ENCODE measurements at regions not wholly inside any gene's neighbourhood (a gene's known extent, or its start where the extent isn't known, plus 50 kb on each side); places are given as distances from the start of the nearest gene placed in this dataset.
"Not testable (repeated sequence)": the region's sequence is repeated elsewhere in the genome, so short reads cannot be mapped to it uniquely, and the experiment has no call there.

DNA sequence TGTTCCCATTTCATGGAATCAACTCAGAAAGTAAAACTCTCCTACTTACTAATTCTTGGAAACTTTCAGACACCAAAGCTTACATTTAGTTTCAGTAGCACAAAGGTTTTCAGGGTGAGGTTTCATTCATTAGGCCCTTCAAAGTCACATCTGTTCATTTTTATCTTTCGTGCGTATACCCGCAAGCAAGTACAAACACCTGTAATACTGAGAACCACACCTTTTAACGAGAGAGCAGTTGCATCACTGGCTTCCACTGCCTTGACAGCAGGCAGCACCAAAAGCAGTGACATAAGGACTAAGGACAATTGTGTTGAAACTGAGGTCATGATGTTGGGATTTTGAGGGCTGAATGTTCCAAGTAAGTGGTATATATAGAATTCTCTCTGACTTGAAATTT is 60.5 kb downstream of the GOLGA6L22 start:
- H3K9me3 Mint-ChIP-seq, DNase-seq: not testable (repeated sequence)

GRCh38 chr15:22526537-22526936 is 67.8 kb downstream of the GOLGA6L22 start:
- H3K9me3 Mint-ChIP-seq; H3K27me3 Mint-ChIP-seq (ENCODE audit: low read depth); H3K4me1 Mint-ChIP-seq (ENCODE audit: low read depth); H3K4me3 Mint-ChIP-seq; DNase-seq; CTCF ChIA-PET; intact Hi-C loops (cut with micrococcal nuclease); H3K27ac Mint-ChIP-seq; H3K36me3 Mint-ChIP-seq (ENCODE audit: low read depth): not testable (repeated sequence)

More for the DNA sequence above, 60.5 kb downstream of the GOLGA6L22 start:
- intact Hi-C loops (cut with micrococcal nuclease); H3K27ac Mint-ChIP-seq; H3K4me1 Mint-ChIP-seq (ENCODE audit: low read depth); H3K4me3 Mint-ChIP-seq; H3K27me3 Mint-ChIP-seq (ENCODE audit: low read depth); H3K36me3 Mint-ChIP-seq (ENCODE audit: low read depth); CTCF ChIA-PET: not testable (repeated sequence)

DNA sequence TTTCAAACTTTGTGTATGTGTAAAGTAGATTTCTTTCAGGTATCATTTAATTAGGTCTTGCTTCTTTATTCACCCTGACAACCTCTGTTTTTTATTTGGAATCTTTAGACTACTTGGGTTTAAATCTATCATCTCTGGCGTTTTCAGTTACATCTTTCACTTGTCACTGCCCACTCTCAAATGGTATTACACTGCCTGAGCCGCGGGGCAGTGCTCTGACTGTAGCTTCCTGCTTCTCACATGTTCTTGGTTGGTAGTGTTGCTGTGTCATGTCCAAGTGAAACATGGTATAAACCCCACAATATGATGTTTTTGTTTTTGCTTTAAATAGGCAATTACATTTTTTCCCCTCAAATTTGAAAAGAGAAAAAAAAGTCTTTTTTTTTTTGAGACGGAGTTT is 68.3 kb downstream of the GOLGA6L22 start:
- CTCF ChIA-PET; H3K4me1 Mint-ChIP-seq (ENCODE audit: low read depth); H3K27me3 Mint-ChIP-seq (ENCODE audit: low read depth); intact Hi-C loops (cut with micrococcal nuclease); H3K9me3 Mint-ChIP-seq; H3K4me3 Mint-ChIP-seq; H3K27ac Mint-ChIP-seq; H3K36me3 Mint-ChIP-seq (ENCODE audit: low read depth): not testable (repeated sequence)
- peak; percentile 3 for DNase-seq

DNA sequence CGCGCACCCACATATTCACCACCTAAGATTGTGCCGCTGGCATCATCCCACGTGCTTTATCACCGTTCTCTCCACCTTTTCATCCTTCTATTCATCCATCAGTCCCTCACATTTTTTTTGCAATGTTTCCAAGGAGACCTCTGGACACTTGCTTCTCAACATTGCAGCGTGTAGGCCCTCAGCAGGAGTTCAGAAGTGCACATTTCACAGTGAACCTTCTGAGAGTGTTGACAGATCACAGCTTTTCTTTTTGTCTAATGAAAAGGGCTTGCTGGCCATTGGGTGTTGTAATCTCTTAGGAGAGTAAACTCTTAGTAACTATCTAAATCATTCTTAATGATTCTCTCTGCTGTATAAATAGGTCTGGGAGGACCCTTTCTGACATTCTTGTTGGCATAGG is 70.5 kb downstream of the GOLGA6L22 start:
- CTCF ChIA-PET; H3K9me3 Mint-ChIP-seq; H3K4me3 Mint-ChIP-seq; H3K27me3 Mint-ChIP-seq (ENCODE audit: low read depth); H3K36me3 Mint-ChIP-seq (ENCODE audit: low read depth); H3K4me1 Mint-ChIP-seq (ENCODE audit: low read depth); intact Hi-C loops (cut with micrococcal nuclease); DNase-seq; H3K27ac Mint-ChIP-seq: not testable (repeated sequence)

- H3K36me3 Mint-ChIP-seq (ENCODE audit: low read depth); H3K27me3 Mint-ChIP-seq (ENCODE audit: low read depth); intact Hi-C loops (cut with micrococcal nuclease); H3K27ac Mint-ChIP-seq; DNase-seq; CTCF ChIA-PET; H3K4me3 Mint-ChIP-seq; H3K4me1 Mint-ChIP-seq (ENCODE audit: low read depth); H3K9me3 Mint-ChIP-seq: not testable (repeated sequence)
Observed at GRCh38 chr15:22559701-22560100, 101.0 kb downstream of the GOLGA6L22 start.

GRCh38 chr15:22561716-22562115 is 103.0 kb downstream of the GOLGA6L22 start:
- intact Hi-C loops (cut with micrococcal nuclease); CTCF ChIA-PET; DNase-seq; H3K27ac Mint-ChIP-seq; H3K4me3 Mint-ChIP-seq; H3K27me3 Mint-ChIP-seq (ENCODE audit: low read depth); H3K9me3 Mint-ChIP-seq; H3K36me3 Mint-ChIP-seq (ENCODE audit: low read depth); H3K4me1 Mint-ChIP-seq (ENCODE audit: low read depth): not testable (repeated sequence)

DNA sequence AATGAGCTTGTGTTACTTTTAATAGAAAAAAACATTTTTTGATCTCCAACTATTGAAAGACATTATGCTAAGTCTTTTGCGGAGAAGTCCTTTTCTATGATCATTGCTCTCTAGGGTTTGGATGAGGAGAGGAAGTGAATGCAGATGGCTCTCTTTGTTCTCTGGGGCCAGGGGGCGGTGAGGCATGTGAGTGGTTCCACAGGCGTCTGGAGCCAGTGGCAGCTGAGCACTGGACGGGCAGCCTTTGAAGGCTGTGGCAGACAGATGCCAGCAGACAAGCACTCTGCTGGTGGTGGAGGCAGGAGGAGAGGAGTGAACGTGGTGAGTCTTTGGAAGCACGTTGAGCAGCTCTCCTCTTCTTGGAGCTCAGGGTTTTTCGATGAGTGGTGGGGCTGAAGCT is 107.8 kb downstream of the GOLGA6L22 start:
- H3K9me3 Mint-ChIP-seq; CTCF ChIA-PET; H3K27ac Mint-ChIP-seq; H3K4me3 Mint-ChIP-seq; H3K27me3 Mint-ChIP-seq (ENCODE audit: low read depth); DNase-seq; H3K4me1 Mint-ChIP-seq (ENCODE audit: low read depth); intact Hi-C loops (cut with micrococcal nuclease); H3K36me3 Mint-ChIP-seq (ENCODE audit: low read depth): not testable (repeated sequence)

GRCh38 chr15:22569486-22569885 is 110.8 kb downstream of the GOLGA6L22 start:
- CTCF ChIA-PET; H3K27me3 Mint-ChIP-seq (ENCODE audit: low read depth); intact Hi-C loops (cut with micrococcal nuclease); H3K27ac Mint-ChIP-seq; H3K9me3 Mint-ChIP-seq; H3K4me1 Mint-ChIP-seq (ENCODE audit: low read depth); DNase-seq; H3K4me3 Mint-ChIP-seq; H3K36me3 Mint-ChIP-seq (ENCODE audit: low read depth): not testable (repeated sequence)

DNA sequence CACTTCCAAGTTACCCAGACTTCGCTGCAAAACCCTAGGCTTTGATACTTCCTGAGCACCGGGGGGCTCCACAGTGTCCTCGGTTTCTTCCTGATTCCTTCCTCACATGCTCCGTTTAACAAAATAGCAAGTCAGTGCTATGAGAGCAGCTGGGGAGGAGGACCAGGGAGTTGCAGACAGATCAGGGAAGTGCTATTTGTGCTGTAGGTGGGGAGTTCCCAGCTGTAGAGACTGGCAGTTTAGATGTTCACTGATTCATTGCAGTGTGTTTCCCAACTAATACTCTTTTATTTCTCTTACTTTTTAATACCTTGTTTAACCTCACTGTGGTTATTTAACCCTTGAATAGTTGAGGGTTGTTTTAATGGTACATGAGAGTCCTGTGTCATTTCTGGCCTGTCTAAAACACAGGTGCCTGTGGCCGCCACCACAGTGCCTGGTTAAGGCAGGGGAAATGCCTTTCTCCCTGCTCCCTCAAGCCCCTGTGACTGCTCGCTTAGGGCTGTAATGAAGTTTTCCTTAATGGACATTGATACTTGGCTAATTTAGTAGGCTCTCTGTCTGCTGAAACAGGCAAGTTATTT is 113.5 kb downstream of the GOLGA6L22 start:
- CTCF ChIA-PET; H3K4me3 Mint-ChIP-seq; H3K36me3 Mint-ChIP-seq (ENCODE audit: low read depth); H3K9me3 Mint-ChIP-seq; H3K4me1 Mint-ChIP-seq (ENCODE audit: low read depth); intact Hi-C loops (cut with micrococcal nuclease); H3K27ac Mint-ChIP-seq; DNase-seq; H3K27me3 Mint-ChIP-seq (ENCODE audit: low read depth): not testable (repeated sequence)

GRCh38 chr15:22572792-22573191 is 114.1 kb downstream of the GOLGA6L22 start:
- H3K27ac Mint-ChIP-seq; H3K36me3 Mint-ChIP-seq (ENCODE audit: low read depth); H3K4me1 Mint-ChIP-seq (ENCODE audit: low read depth); intact Hi-C loops (cut with micrococcal nuclease); H3K4me3 Mint-ChIP-seq; H3K27me3 Mint-ChIP-seq (ENCODE audit: low read depth); H3K9me3 Mint-ChIP-seq; CTCF ChIA-PET; DNase-seq: not testable (repeated sequence)

- H3K27me3 Mint-ChIP-seq (ENCODE audit: low read depth); CTCF ChIA-PET; H3K4me1 Mint-ChIP-seq (ENCODE audit: low read depth); DNase-seq; intact Hi-C loops (cut with micrococcal nuclease); H3K4me3 Mint-ChIP-seq; H3K9me3 Mint-ChIP-seq; H3K36me3 Mint-ChIP-seq (ENCODE audit: low read depth); H3K27ac Mint-ChIP-seq: not testable (repeated sequence)
Observed at GRCh38 chr15:22577828-22578227, 119.1 kb downstream of the GOLGA6L22 start.

GRCh38 chr15:22579213-22579612 is 120.5 kb downstream of the GOLGA6L22 start:
- intact Hi-C loops (cut with micrococcal nuclease); H3K9me3 Mint-ChIP-seq: not testable (repeated sequence)

GRCh38 chr15:22587391-22587790 is 128.7 kb downstream of the GOLGA6L22 start:
- H3K27me3 Mint-ChIP-seq (ENCODE audit: low read depth); H3K4me1 Mint-ChIP-seq (ENCODE audit: low read depth); intact Hi-C loops (cut with micrococcal nuclease); H3K27ac Mint-ChIP-seq; H3K36me3 Mint-ChIP-seq (ENCODE audit: low read depth); H3K9me3 Mint-ChIP-seq; H3K4me3 Mint-ChIP-seq; CTCF ChIA-PET; DNase-seq: not testable (repeated sequence)

More at GRCh38 chr15:22579213-22579612, 120.5 kb downstream of the GOLGA6L22 start:
- H3K4me1 Mint-ChIP-seq (ENCODE audit: low read depth); H3K27ac Mint-ChIP-seq; H3K27me3 Mint-ChIP-seq (ENCODE audit: low read depth); H3K4me3 Mint-ChIP-seq; DNase-seq; H3K36me3 Mint-ChIP-seq (ENCODE audit: low read depth); CTCF ChIA-PET: not testable (repeated sequence)

DNA sequence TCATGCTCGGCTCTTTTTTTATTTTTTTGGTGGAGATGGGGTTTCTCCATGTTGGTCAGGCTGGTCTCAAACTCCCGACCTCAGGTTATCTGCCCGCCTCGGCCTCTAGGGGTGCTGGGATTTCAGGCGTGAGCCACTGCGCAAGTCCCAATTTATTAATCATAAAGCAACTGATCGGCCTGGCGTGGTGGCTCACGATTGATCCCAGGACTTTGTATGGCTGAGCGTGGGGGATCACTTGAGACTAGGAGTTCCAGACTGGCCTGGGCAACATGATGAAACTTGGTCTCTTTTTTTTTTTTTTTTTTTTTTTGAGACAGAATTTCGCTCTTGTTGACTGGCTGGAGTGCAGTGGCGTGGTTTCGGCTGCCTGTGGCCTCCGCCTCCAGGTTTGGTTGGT is 139.8 kb downstream of the GOLGA6L22 start:
- H3K4me3 Mint-ChIP-seq; DNase-seq; H3K4me1 Mint-ChIP-seq (ENCODE audit: low read depth); intact Hi-C loops (cut with micrococcal nuclease); CTCF ChIA-PET; H3K27me3 Mint-ChIP-seq (ENCODE audit: low read depth); H3K9me3 Mint-ChIP-seq; H3K36me3 Mint-ChIP-seq (ENCODE audit: low read depth); H3K27ac Mint-ChIP-seq: not testable (repeated sequence)

Measured in activated naive CD4-positive, alpha-beta T cell treated with anti-CD3 and anti-CD28 coated beads for 36 hours (primary cell).